Activated CD4-positive, alpha-beta T cell treated with anti-CD3 and anti-CD28 coated beads, Interleukin-2, amount 50 U/mL, for 48 hours (primary cell): ENCODE measurements at regions not wholly inside any gene's neighbourhood (a gene's known extent, or its start where the extent isn't known, plus 50 kb on each side); places are given as distances from the start of the nearest gene placed in this dataset.
"Not testable (repeated sequence)": the region's sequence is repeated elsewhere in the genome, so short reads cannot be mapped to it uniquely, and the experiment has no call there.

ENCODE experiments used
- DNase-seq, 2 experiments: peaks; one replicate each; pipeline ENCODE4 v3.0.0-alpha.2; 2020

GRCh38 chr3:18188491-18188890, 236.6 kb downstream of the SATB1 start:
- DNase-seq = no peak

DNA sequence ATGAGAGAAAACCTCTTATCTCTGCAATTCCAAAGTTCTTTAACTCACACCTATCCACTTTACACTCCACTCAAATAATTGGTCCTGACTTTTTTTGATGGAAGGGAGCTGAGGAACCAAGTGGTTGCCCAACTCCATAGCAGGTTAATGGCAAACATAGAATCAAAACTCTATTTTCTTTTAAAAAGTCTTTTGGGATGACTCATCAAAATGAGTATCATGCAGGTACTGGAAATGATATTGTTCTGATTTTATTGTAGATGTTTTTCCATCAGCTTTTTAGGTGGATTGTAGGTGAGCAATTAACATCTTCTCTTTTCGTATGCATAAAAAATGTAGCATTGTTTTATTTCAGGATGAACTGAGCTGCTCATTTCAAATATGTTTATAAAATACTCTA, 239.5 kb downstream of the SATB1 start:
- DNase-seq = no peak

DNA sequence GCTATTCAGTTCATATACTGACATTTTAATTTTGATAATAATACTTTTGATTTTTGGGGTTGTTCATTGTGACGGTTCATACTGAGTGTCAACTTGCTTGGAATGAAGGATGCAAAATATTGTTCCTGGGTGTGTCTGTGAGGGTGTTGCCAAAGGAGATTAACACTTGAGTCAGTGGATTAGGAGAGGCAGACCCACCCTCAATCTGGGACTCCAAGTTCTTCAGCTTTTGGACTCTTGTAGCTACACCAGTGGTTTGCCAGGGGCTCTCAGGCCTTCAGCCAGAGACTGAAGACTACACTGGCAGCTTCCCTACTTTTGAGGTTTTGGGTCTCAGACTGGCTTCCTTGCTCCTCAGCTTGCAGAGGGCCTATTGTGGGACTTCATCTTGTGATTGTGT, 242.2 kb downstream of the SATB1 start:
- not testable (repeated sequence) for DNase-seq

DNA sequence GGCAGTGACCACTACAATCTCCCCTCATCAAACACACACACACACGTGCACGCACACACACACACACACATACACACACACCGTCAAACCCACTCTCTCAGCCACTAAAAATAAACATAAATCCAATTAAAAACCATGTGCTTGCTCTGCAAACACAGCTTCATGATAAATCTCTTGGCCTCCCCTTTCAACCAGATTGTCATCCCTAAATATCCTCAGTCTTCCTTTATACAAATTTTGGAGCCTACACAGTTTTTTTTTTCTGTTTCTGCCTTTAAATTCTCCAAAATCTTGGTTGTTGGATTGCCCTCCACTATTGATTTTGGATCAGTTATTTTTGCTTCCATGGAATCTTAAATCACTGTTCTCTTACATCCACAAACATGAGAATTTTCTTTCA, 245.6 kb downstream of the SATB1 start:
- no peak for DNase-seq

GRCh38 chr3:18177271-18177670, 247.9 kb downstream of the SATB1 start:
- DNase-seq = no peak

- DNase-seq = not testable (repeated sequence)
Measured at GRCh38 chr3:18173891-18174290, 251.2 kb downstream of the SATB1 start.

- DNase-seq = no peak
Measured at GRCh38 chr3:18159681-18160080, 265.5 kb downstream of the SATB1 start.

GRCh38 chr3:18153571-18154173, 271.5 kb downstream of the SATB1 start:
- no peak for DNase-seq

DNA sequence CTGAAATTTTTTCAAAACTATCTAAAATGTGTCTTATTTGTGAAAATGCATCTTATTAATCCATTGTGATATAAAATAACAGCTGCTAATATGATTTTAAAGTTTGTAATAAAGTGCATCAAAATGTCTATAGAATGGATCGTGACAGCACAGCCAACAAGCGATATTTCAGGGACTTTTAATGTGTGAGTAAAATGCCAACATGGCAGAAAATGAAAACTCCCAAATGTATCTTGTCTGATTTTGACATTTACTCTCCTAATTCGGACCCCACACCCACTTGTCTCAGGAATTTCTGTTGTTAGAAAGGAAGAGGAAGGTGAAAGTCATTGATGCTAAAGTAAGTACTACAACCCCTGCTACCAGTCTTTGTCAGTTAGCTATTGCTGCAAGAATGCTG, 273.9 kb downstream of the SATB1 start:
- no peak for DNase-seq

DNA sequence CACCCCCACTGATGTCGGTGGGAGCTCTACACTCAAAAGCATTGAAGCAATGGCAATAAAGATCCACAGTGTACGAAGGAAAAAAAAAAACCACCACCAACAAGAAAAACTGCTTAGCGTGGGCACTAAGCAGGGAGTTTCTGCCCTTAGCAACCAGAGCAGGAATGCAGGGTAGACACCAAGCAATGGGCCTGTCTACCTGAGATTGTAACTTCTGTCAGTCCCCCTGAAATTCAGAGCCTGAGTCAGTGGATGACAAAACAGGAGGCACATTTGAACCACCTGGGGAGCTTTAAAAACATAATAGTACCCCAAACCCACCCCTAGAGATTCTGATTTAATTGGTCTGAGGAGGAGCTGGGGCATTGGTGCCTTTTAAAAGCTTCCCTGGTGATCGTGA, 275.2 kb downstream of the SATB1 start:
- no peak for DNase-seq

- no peak for DNase-seq
Measured at GRCh38 chr3:18149386-18149785, 275.8 kb downstream of the SATB1 start.

GRCh38 chr3:18144571-18144970, 280.6 kb downstream of the SATB1 start:
- DNase-seq = no peak

DNA sequence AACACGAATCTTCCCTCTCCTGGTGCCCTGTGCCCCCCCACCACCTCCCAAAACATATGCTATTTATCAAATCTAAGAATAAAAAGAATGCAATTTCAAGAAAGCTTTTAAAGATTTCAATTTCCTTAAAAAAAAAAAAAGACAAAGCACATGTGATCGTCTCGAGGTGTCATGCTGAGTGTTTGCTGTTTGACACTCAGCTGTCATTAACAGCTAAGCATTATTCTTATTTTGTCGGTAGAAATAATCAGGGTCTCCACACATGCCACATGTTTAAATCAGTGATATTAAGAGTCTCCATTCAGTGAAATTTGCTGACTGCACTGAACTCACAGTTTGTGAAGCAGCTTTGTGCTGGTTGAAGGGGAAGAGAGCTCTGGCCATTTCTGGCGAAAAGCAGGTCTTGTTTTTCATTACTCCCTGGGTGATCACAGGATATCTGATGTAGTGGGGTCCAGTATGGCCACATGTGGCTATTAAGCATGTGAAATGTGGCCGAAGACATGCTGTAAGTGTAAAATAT, 281.8 kb downstream of the SATB1 start:
- no peak for DNase-seq

DNA sequence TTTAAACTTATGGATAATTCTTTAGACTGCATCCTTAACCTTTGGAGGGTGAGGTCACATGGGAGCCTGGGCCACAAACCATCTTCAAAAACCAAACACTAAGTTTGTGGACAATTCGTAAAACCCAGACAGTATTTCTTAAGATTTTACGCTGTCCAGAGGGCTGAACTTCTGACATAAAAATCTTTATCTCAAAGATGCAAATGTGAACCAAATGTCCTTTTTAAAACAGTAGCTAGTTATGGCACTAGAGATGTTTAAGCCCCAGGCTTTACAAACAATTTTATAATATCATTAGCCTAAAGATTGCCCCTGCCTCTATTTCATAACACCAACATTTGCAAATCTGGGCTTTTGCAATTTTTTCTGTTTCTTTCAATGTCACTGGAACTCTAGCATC, 287.2 kb downstream of the SATB1 start:
- no peak for DNase-seq

DNA sequence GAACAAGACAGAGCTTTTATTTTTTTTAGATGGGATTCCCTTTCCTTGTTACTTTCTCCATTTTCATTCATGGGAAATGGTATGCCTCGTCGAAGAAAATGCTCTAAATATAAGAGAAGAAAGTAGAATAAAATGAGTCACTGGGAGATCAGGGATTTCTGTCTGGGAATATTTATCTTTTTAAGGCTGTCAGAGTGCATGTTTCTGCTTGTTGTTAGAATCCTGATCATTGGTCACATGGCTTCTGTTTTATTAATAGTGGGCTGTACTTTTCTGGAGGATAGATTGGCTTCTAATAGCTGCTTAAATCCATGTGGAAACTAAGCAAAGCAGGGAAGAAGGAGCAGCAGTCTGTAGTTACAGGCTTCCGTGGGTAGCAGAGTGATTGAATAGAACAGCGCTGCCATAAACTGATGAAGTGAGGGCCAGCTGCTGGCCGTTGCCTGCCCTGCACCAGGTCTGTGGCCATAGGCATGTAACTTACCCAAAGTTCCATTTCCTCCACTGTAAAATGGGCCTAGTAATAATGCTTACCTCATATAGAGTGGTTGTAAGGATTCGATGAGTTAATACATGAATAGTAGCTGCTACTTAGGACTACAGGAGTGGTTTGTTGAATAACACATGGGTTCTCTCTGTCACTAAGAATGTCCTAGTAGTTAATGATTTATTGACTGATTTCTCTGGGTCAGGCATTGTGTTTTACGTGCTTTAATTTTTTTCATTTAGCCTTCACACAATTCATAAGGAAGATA, 289.9 kb downstream of the SATB1 start:
- DNase-seq = no peak

GRCh38 chr3:18134386-18135059, 290.6 kb downstream of the SATB1 start:
- no peak for DNase-seq

DNA sequence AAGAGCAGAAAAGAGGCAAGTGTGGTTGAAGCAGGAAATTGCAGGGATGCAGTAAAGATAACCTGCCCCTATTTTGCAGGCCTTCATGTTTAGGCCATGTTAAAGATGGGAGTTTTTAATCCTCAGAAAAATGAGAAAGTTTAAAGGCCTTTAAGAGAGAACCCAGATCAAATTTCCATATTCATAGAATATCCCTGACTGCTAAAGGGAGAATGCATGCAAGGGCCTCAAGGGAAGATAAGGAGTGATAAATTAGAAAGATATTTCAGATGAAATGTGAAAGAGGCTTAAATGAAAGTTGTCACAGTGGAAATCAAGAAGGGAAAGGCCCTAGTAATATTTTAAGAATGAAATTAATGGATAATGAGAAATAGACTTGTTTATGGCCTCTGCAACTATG, 292.1 kb downstream of the SATB1 start:
- no peak for DNase-seq

- no peak for DNase-seq
Measured at GRCh38 chr3:18127859-18128681, 297.1 kb downstream of the SATB1 start.

DNA sequence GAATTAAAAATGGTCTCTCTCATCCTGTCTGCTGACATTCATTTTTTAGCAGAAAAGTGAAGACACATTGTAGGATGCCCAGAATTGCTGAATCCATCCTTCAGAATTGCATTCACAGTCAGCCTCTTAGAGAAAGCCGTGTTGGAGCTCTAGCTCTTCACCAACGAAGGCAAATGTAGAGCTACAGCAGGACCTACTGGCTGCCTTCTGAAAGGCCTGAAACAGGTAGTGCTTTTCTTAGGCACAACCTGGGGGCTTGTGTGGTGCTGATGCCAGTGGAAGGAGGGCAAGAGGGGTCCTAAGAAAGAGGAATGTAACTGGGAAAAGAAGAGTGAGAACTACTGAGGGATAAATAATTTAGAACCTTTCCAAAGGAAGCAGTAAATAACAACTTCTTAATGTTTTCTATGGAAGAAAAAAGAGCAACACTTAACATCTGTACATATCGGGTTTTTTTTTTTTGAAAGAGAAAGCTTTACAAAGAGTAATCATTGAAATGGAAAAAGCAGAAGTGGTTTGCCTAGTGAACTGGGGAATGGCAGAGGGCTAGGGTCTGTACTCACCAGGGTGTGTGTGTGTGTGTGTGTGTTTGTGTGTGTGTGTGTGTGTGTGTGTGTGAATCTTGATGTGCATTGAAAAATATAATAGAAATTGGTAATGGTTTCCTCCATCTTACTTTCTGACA, 297.8 kb downstream of the SATB1 start:
- no peak for DNase-seq

- no peak for DNase-seq
Measured at GRCh38 chr3:18126772-18127171, 298.4 kb downstream of the SATB1 start.

DNA sequence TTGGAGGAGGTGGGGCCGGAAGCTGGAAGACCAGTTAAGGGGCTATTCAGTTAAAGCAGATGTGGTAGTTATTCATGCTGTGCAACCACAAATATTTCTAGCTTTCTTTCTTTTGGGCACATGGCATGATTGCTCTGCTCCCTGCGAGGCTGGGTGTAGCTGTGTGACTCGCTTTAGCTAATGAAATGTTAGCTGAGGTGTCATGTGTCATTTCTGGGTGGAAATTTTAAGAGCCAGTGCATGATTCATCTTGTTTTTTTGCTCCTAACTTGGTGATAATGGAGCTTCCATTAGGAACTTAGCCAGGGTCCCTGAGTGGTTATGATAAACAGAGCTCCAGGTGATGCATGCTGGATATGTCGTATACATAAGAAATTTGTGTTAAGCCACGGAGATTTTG, 300.6 kb downstream of the SATB1 start:
- no peak for DNase-seq

GRCh38 chr3:18122264-18122663, 302.9 kb downstream of the SATB1 start:
- DNase-seq = no peak

DNA sequence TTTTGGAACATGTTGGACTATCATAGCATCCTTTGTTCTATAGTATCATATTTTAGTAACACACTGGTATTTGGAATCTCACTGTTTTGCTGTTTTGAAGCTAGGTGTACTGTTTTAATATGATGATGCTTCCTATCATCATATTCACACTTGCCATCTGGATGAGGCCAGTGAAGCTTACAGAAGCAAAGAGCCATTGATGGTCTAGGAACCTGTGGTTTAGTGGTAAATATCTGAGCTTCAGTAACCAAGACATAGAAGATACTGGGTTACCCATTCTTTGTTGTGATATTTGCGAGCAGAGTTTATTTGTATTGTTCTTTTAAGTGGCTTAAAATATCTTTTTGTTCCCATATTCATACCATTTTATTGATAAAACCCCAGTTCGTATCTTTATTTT, 304.1 kb downstream of the SATB1 start:
- DNase-seq = no peak
